NT2/D1 (cell line): ENCODE measurements at regions not wholly inside any gene's neighbourhood (a gene's known extent, or its start where the extent isn't known, plus 50 kb on each side); places are given as distances from the start of the nearest gene placed in this dataset.

Experiments
- YY1 ChIP-seq: IDR thresholded peaks from 2 replicates; pipeline ENCODE4 v1.6.1; 2011; ENCODE audit not compliant: insufficient read length, insufficient read depth
- ZNF274 ChIP-seq: IDR thresholded peaks from 2 replicates; pipeline ENCODE4 v1.6.1; 2011; ENCODE audit warnings: mild to moderate bottlenecking, low read depth, low read length

GRCh38 chr18:14962626-14963025 is 214.7 kb downstream of the ANKRD30B start:
- TF ChIP-seq YY1 (no peak), ZNF274 (no peak)
